Embryonic facial prominence (tissue), 1 donor: ENCODE measurements at regions not wholly inside any gene's neighbourhood (a gene's known extent, or its start where the extent isn't known, plus 50 kb on each side); places are given as distances from the start of the nearest gene placed in this dataset.

Experiments
- DNase-seq: peaks from one replicate; pipeline ENCODE4 v3.0.0-alpha.2; 2016; ENCODE audit errors: extremely low spot score

DNA sequence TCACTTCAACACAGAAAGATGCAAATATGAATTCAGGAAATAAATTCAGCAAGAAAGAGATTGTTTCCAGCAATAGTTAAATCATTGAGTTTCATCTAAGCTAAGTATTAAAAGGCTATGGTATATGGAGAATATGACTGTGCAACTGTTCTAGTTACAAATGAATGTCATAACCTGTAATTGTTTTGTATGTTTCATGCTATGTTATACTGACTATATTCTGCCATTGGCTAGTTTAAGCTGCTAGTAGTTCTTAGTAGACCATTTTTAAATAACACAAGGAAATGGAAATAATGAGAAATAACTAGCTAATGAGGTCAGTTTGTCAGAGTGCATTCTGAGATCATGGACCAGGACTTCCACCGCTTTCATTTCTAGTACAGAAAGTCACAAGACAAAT, 1154.9 kb upstream of the TMEFF2 start:
- DNase-seq = no peak

DNA sequence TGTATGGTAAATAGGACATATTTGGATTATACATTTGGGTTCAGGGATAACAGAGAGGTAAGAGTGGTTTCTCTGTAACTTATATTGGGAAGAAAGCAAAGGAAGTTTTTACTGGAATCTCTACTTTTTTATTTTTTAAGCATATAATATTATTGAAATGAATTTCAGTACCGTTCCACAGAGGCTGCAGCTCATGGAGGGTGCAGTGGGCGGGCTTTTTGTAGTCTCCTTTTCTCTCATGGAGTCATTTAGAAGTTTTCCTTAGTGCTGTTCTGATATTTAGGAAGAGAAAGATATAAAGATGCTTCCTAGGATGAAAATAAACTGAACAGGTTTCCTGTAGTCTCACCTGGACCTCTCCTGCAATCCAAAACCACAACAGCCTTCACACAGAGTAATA, 1153.3 kb upstream of the TMEFF2 start:
- no peak for DNase-seq

DNA sequence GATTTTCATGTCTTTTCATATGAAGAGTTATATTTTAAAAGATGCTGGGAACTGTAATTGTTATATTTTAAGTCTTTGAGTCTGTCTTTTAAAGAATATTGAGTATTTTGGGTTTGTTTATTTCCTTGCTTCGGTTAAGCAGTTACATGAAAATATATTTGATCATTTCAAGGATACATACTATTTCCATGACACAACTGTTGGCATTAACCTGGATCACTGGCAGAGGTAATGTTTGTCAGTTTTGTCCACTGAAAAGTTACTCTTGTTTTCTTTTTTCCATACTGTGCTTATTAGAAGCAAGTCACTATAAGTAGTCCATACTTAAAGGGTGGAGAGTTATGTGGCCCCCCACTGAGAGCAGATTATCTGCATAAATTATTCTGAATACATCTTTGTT, 1142.0 kb upstream of the TMEFF2 start:
- DNase-seq = no peak

DNA sequence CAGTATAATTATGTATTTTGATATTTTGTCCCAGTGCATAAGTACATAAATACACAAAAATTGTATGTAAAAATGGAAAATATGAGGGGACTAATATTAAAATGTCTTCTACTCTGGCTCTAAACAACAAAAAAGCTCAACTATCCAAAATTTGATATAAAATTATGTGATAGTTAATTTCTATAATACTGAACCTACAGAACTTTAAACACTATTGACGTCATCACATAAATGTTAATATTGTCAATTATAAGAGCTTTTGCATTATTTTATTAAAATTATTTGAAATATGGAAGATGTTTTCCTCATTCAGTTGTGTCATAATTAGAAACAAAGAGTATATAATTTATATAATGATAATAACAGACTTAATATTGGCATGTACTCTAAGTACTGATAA, 1139.7 kb upstream of the TMEFF2 start:
- DNase-seq = no peak

DNA sequence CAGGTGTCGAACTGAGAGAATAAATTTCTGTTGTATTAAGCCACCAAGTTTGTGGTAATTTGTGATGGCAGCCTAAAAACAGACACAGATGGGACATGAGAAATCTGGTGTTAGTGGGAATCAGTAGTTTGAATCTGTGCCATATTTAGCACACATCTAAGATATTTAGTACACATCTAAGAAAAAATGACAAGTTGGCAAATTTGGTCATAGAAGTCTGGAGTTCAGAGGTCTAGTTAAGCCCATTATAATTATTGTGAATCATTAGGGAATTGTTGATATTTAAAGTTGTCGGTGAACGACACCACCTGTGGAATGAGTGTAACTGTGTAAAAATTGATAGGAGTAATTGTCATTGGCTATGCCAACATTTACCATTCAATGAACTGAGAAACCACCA, 1138.8 kb upstream of the TMEFF2 start:
- no peak for DNase-seq

DNA sequence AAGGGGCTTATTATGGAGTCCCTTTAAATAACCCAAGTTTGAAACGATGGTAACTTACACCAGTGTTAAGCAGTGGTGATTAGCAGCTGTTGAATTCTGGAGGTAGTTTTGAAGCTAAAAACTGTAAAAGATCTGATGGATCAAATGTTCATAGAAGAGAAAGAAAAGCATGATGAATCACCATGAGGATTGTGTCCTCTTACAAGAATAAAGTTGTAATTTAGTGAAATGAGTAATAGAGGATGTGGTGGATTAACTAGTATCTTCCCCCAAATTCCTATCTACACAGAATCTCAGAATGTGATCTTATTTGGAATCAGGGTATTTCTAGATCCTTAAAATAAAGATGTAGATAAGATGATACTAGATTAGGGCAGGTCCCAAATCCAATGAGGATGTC, 1138.2 kb upstream of the TMEFF2 start:
- no peak for DNase-seq

DNA sequence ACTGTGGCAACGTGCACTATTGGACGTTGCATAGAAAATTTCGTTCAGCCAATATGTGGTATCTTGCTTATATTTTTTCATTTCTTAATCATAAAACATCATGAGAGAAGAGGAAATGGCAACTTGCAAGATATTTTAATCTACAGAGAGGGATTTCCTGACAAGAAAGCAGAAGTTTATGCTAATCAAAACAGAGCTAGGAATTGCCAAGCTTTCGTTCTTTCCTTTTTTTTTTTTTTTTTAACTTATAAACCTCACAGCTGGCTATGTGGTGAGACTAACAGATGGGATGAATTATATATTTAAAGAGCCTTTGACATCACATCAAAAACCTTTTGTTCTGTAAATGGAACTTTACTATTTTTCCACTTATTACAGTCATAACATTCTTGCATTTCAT, 1136.9 kb upstream of the TMEFF2 start:
- peak; percentile 19 for DNase-seq

DNA sequence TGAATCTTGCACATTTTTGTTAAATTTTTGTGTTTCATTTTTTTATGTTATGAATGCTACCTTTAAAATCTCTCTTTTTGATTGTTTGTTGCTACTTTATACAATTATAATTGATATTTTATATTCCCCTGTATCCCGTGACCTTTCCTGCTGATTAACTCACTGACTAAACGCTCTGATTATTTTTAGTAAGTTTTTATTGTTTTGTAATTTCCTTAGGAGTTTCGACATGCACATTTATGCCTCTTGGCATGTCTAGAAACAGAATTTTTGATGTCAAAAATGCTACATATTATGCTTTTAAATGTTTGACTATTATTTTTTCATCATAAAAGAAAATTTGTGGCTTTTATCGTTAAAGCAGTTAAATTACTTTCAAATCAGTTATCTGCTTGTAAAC, 1131.6 kb upstream of the TMEFF2 start:
- DNase-seq = no peak

DNA sequence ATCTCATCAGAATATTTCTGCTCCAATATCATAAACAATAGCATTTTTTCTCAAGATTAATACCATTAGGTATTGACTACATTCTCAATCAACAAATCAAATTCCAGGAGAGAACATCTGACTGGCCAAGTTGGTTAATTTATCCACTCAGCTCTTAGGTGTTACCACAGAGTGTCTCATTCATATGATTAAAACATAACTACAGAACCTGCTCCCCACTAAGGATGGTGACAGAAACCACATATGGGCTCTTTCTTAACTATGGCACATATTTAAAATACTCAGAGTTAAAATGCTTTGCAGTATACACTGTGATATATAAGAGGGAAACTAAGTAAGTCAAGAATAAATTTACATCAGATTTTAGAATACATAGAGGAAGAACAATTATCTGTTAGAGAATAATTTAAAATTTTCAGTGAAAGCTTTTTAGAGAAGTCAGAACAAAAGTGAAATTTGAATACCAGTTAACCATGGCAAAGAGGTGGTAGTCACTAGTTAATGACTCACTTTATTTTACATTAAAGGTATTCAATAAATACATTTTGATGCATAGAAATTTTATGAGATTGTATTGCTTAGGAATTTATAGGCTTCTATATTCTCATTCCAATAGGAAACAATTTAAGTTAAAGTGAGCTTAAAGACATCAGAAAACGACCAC, 1120.8 kb upstream of the TMEFF2 start:
- DNase-seq = no peak

DNA sequence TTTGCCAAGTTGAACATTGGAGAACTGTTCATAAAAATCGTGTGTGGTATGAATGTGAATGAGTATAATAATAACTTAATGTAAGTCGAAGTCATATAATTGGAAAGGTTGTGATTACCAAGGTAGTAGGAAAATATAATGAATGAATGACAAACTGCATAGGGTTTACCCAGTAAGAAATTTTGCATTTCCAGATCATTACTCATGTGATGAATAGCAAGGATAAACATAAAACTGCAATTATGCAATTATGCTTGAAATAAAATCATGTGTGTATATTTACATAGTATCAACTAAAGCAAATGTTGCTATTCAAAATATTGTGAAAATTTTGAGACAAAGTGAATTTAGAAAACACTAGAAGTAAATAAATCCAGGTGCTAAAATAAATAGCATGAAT, 1108.7 kb upstream of the TMEFF2 start:
- DNase-seq = no peak

DNA sequence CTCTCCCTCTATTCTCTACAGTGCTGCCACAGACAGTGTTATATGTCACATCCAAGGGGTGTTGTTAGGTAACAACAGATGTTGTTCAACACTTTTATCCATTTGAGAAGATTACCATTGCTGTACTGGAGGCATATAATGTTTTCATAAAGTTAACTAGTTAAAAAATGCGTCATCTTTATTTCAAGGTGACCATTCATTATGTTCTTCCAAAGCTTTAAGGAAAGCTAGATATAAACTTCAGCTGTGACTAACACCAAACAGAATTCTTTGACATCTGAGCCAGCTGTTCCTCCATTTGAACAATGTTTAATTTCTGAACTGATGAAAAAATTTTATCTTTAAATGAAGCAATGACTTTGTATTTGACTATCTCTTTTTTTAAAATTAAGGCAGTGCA, 1099.6 kb upstream of the TMEFF2 start:
- no peak for DNase-seq

DNA sequence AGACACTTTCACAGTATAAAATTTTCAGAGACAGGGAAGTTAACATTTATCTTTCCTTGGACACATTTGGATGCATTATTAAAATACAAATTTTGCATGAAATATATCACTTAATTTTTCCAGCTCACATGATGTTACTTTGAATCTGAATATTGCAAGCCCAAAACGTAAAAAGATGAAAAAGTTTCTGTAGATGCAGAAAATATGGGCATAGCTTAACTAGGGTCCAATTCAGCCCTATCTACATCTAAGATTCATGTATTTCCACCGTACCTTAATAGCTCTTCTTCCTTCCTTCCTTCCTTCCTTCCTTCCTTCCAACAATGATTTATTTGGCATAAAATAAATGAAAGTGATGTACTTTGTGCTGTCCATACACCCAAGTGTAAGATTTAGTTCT, 1084.6 kb upstream of the TMEFF2 start:
- DNase-seq = no peak

DNA sequence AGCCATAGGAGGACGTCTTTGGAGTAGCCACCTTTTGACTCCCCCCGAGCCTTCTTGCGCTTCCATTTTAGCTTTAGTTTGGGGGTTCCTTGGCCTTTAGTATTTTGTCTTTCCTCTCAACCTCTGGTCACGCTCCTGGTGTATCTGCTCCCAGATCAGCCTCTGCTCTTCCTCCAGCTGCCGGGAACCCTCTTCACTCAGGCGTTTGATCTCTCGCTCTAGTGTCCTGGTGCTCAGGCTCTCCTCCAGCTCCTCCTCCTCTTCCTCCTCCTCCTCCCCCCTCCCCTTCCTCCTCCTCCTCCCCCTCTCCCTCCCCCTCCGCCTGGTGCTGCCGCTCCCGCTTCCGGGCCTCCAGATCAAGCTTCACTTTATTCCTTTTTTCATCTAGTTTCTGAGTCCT, 1082.3 kb upstream of the TMEFF2 start:
- DNase-seq = no peak

DNA sequence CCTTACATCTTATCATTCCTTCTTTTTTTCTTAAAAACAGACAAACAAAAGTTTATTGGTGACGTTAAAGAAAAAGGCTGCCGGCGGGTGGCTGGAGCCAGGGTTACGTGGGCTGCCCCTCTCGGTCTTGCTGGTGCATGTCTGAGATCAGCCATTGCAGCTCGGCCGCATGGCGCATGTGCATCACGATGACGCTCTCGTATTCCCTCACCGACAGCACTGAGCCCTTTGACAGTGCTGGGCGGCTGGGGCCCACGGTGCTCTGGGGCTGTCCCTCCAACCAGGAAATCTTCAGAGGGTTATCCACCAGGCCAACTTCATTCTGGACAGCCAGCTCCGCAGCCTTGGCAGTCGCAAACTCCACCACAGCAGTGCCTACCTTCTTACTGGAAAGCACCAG, 1081.8 kb upstream of the TMEFF2 start:
- DNase-seq = no peak

DNA sequence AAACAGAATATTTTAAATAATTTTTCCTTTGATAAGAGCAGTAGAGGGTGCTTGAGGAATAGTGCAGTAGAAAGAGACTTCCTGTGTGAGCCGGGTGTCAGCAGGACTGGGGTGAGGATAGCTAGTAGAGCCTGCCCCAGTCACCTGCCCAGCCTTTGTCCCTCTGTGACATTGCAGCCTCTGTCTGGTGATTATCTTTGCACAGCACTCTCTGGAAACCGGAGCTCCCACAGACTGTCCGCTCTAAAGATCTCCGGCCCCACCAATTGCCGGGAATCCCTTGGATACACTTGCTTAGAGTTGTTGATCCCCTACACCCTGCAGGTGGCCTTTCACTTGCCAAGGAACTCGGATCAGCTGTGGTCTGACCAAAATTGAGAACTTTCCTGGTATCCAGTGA, 1081.3 kb upstream of the TMEFF2 start:
- DNase-seq = no peak

DNA sequence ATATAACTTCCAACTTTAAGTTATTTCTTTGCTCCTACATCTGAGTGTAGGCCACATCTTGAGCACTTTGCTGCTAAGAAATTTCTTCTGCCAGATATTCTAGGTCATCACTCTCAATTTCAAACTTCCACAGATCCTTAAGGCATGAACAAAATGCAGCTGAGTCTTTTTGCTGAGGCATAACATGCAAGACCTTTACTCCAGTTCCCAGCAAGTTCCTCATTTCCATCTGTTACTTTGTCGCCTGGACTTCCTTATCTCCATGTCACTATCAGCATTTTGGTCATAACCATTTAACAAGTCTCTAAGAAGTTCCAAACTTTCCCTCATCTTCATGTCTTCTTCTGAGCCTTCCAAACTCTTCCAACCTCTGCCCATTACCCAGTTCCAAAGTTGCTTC, 1077.3 kb upstream of the TMEFF2 start:
- no peak for DNase-seq

DNA sequence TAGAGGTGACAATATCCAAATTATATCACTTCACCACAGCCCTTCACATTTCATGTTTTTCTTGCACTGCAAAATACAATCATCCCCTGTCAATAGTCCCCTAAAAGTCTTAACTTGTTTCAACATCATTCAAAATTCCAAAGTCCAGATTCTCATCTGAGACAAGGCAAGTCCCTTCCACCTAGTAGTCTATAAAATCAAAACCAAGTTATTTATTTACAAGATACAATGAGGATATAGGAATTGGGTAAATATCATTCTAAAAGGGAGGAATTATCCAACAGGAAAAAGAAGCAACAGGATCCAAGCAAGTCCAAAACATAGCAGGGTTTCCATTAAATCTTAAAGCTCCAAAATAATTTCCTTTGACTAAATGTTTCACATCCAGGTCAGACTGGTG, 1076.1 kb upstream of the TMEFF2 start:
- DNase-seq = no peak

DNA sequence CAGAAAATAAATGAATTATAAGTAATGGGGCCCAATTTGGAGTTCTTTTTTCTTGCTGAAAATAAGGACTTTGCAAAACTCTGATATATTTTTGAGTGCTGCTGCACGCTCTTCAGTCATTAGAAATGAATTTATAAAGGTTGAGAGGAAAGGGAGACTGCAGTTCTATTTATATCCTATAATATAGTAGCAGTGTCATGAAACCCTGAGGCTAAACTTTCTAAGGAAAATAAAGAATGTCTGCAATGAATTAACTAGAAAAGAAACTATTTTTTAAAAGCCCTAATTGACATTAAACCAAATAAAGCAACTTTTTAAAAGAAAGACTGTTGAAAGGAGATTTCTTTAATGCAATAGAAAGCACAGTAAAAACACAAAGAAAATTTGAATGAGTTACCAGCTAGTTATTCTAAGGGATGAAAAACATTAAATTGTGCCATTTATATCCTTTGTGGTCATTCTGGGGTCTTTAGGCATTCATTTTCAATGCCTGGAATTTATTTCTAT, 1072.8 kb upstream of the TMEFF2 start:
- DNase-seq = no peak

DNA sequence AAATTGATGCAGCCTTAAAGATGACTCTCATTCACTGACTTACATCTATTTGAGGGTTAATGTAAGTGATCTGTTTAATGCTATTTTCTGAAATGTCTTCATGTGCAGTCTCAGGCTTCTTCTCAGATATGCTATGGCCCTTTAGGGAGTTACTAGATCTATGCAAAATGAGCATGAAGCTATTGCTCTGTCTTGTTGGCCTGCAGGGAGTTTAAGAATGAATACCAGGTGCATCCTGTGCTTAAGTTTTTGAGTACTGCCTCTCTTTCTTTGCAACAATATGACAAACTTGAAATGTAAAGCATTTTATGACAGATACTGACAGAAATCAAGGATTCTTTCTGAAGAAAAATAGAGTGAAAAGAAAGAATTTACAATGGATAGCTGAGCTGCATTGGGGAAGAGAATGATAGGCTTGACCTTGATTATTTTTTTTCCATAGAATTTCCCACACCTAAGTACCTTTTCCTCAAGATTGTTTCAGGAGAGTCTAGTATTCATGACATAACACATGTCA, 1058.3 kb upstream of the TMEFF2 start:
- no peak for DNase-seq

DNA sequence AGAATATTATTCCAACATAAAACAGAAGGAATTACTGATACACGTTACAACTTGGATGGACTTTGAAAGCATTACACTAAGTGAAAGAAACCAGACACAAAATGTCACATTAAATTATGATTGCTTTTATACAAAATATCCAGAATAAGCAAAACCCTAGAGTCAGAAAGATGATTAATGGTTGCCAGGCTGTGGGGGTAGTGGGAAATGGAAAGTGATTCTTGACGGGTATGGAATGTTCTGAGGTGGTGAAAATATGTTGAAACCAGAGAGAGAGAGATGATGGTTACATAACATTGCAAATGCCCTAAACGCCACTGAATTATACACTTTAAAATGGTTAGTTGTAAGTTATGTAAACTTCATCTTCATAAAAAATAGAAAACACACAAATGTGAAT, 1057.2 kb upstream of the TMEFF2 start:
- DNase-seq = no peak

DNA sequence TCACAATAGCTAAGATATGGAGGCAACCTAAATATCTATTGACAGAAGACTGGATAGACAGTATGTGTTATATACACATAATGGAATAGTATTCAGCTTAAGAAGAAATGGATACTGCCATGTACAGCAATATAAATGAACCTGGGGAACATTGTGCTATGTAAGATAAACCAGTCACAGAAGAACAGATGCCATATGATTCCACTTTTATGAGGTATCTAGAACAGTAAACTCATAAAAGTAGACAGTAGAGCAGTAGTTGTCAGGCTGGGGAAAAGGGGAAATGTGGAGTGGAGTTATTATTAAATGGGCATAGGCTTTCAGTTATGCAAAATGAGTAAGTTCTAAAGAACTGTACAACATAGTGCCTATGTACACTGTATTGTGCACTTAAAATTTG, 1055.7 kb upstream of the TMEFF2 start:
- no peak for DNase-seq

DNA sequence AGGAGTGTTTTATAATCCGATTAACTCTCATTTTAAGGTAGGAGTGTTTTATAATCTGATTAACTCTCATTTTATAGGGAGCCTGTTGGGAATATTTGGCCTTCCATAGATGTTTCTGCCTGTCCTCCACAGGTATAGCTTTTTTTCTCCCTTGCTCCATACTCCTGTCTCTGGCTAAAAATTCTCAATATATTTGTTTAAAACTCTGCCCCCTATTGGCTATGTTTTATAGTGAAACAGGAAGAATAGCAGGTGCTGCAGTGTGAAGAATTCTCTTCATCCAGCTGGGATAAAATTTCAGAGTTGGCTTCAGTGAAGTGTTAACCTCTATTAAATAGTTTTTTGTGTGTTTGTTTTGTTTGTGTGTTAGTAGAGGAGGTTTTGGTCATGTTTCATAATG, 1046.0 kb upstream of the TMEFF2 start:
- no peak for DNase-seq

DNA sequence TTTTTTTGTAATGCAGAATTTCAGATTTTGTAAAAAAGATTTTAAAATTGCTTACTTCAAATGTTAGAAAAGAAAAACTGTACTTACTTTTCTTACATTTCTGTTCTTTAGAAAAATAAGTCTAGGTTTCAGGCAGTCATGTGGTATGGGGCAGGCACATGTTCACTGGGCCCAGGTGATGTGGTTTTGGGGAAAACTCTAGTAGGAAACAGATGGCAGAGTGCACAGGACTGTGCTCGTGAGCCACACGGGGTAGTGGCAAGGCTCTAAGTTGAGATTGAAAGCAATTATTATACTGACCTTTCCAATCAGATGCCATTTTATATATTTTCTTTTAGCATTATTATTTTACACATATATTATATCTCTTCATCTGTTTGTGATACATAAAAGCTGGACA, 1036.9 kb upstream of the TMEFF2 start:
- no peak for DNase-seq

DNA sequence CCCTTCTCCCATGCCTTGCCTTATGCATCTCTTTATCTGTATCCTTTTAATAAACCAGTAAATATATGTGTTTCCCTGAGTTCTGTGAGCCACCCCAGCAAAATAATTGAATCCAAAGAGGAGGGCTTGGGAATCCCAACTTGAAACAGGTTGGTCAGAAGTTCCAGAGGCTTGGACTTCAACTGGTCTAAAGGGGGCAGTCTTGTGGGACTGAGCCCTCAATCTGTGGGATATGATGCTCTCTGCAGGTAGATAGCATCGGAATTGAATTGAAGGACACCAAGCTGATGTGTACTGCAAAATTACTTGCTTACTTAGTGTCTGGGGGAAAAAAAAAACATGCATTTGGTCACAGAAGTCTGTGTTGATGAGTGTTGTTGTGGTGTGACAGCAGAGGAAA, 1033.5 kb upstream of the TMEFF2 start:
- DNase-seq = no peak
